ENCODE measurements at regions not wholly inside any gene's neighbourhood (a gene's known extent, or its start where the extent isn't known, plus 50 kb on each side); places are given as distances from the start of the nearest gene placed in this dataset.

GRCh38 chr12:126362493-126362892 lies 1297.3 kb downstream of the AACS start:
- CTCF ChIA-PET, result no interaction called here
- no peaks in the 10 kb centered on the region for H3K4me1 Mint-ChIP-seq
- TF ChIP-seq SP1 (CRISPR knock-in tag; conservative IDR thresholded peaks at IDR 0.05) (no peak), EMX1 (CRISPR knock-in tag; IDR thresholded peaks at IDR 0.05) (no peak), ATF2 (CRISPR knock-in tag; IDR thresholded peaks at IDR 0.05; ENCODE audit: borderline replicate concordance, low read depth) (no peak), TP53 (CRISPR knock-in tag; IDR thresholded peaks at IDR 0.05) (no peak), ZNF423 (CRISPR knock-in tag; IDR thresholded peaks at IDR 0.05) (no peak), HMGA2 (CRISPR knock-in tag; IDR thresholded peaks at IDR 0.05) (no peak)
- TF ChIP-seq, protein P1, sequence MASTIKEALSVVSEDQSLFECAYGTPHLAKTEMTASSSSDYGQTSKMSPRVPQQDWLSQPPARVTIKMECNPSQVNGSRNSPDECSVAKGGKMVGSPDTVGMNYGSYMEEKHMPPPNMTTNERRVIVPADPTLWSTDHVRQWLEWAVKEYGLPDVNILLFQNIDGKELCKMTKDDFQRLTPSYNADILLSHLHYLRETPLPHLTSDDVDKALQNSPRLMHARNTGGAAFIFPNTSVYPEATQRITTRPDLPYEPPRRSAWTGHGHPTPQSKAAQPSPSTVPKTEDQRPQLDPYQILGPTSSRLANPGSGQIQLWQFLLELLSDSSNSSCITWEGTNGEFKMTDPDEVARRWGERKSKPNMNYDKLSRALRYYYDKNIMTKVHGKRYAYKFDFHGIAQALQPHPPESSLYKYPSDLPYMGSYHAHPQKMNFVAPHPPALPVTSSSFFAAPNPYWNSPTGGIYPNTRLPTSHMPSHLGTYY (CRISPR knock-in tag; IDR thresholded peaks at IDR 0.05), result no peak
- TF ChIP-seq, protein P2, sequence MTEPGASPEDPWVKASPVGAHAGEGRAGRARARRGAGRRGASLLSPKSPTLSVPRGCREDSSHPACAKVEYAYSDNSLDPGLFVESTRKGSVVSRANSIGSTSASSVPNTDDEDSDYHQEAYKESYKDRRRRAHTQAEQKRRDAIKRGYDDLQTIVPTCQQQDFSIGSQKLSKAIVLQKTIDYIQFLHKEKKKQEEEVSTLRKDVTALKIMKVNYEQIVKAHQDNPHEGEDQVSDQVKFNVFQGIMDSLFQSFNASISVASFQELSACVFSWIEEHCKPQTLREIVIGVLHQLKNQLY (CRISPR knock-in tag; IDR thresholded peaks at IDR 0.05), result no peak
- DNase-seq (ENCODE audit: low spot score) (no peak), ATAC-seq (no peak)
- H3K4me3 Mint-ChIP-seq, result no peak overlapping the region
- H3K9me3 Mint-ChIP-seq, result peaks cover 87% of the 10 kb centered on the region
- POLR2A ChIA-PET, result no interaction called here
- H3K27ac Mint-ChIP-seq, result no peak overlapping the region
- H3K36me3 Mint-ChIP-seq, result peaks cover 83% of the 10 kb centered on the region
- peaks cover 15% of the 10 kb centered on the region for H3K27me3 Mint-ChIP-seq (ENCODE audit: low read depth)

GRCh38 chr12:126362964-126363363 lies 1297.7 kb downstream of the AACS start:
- Mint-ChIP-seq H3K4me1 (no peaks in the 10 kb centered on the region), H3K27me3 (ENCODE audit: low read depth) (peaks cover 20% of the 10 kb centered on the region), H3K36me3 (peaks cover 87% of the 10 kb centered on the region), H3K9me3 (peaks cover 90% of the 10 kb centered on the region), H3K4me3 (no peak overlapping the region), H3K27ac (no peak overlapping the region)
- ChIA-PET POLR2A (no interaction called here), CTCF (no interaction called here)
- ATAC-seq (no peak), DNase-seq (ENCODE audit: low spot score) (no peak)
- TF ChIP-seq, protein P3, sequence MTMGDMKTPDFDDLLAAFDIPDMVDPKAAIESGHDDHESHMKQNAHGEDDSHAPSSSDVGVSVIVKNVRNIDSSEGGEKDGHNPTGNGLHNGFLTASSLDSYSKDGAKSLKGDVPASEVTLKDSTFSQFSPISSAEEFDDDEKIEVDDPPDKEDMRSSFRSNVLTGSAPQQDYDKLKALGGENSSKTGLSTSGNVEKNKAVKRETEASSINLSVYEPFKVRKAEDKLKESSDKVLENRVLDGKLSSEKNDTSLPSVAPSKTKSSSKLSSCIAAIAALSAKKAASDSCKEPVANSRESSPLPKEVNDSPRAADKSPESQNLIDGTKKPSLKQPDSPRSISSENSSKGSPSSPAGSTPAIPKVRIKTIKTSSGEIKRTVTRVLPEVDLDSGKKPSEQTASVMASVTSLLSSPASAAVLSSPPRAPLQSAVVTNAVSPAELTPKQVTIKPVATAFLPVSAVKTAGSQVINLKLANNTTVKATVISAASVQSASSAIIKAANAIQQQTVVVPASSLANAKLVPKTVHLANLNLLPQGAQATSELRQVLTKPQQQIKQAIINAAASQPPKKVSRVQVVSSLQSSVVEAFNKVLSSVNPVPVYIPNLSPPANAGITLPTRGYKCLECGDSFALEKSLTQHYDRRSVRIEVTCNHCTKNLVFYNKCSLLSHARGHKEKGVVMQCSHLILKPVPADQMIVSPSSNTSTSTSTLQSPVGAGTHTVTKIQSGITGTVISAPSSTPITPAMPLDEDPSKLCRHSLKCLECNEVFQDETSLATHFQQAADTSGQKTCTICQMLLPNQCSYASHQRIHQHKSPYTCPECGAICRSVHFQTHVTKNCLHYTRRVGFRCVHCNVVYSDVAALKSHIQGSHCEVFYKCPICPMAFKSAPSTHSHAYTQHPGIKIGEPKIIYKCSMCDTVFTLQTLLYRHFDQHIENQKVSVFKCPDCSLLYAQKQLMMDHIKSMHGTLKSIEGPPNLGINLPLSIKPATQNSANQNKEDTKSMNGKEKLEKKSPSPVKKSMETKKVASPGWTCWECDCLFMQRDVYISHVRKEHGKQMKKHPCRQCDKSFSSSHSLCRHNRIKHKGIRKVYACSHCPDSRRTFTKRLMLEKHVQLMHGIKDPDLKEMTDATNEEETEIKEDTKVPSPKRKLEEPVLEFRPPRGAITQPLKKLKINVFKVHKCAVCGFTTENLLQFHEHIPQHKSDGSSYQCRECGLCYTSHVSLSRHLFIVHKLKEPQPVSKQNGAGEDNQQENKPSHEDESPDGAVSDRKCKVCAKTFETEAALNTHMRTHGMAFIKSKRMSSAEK (CRISPR knock-in tag; IDR thresholded peaks at IDR 0.05; ENCODE audit: borderline replicate concordance), result no peak

DNA sequence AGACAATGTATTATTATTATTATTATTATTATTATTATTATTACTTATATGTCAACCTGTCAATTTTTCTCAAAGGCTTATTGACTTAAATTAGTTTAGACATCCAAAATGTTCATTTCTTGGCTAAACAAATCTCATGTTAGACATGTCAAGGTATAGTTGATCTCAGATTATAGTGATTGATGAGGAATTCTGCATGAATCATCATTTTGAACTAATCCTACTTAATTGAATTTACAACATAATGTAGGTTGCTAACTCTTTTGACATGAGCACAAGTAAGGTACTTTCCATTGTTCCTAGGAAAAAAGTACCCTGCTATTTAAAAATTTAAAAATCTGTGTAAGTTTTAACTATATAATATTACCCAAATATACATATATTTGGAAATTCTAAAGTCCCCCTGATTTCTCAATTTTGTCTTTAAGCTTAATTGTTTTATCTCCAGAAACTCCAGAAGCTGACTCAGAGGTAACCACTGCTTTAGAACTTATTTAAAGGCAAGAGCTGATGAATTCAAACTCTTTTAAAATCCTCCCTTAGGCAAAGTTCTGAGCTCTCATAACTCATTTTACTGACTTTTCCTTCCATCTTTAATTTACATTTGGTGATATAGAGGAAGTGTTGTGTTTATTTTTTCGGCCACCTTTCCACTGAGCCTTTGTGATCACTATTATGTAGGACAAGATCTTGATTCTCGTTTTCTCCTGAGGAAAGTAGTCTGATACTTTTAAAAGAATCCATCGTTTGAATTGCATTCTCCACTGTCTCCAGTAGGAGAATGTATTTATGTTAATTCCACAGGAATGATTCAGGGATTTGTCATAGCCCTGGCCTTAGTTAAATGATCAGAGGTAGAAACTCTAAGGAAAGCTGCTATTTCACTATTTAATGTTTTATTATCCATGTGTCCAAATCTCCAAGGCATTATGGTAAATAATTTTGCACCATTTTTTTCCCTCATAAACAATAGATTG lies 1304.5 kb downstream of the AACS start:
- H3K27me3 Mint-ChIP-seq (ENCODE audit: low read depth), result peaks cover 20% of the 10 kb centered on the region
- no peak for ATAC-seq

More for the DNA sequence above, 1304.5 kb downstream of the AACS start:
- Mint-ChIP-seq H3K4me3 (no peak overlapping the region), H3K9me3 (peaks cover 95% of the 10 kb centered on the region), H3K36me3 (peaks cover 82% of the 10 kb centered on the region), H3K4me1 (no peaks in the 10 kb centered on the region), H3K27ac (no peak overlapping the region)
- TF ChIP-seq ESRRA (CRISPR knock-in tag; IDR thresholded peaks at IDR 0.05; ENCODE audit: borderline replicate concordance) (no peak), IRF2 (CRISPR knock-in tag; IDR thresholded peaks at IDR 0.05; ENCODE audit: borderline replicate concordance, low read depth) (no peak), NR3C1 (CRISPR knock-in tag; conservative IDR thresholded peaks at IDR 0.05; ENCODE audit: low read depth) (no peak)
- CTCF ChIA-PET, result no interaction called here
- POLR2A ChIA-PET, result no interaction called here
- no peak for DNase-seq (ENCODE audit: low spot score)
